Spleen (tissue), 7 donors: ENCODE measurements at regions not wholly inside any gene's neighbourhood (a gene's known extent, or its start where the extent isn't known, plus 50 kb on each side); places are given as distances from the start of the nearest gene placed in this dataset.

Experiments used
- CTCF ChIP-seq, 11 experiments: fragments of 200-600 bp in 7 of 11; fragments of 450-650 bp in 4 of 11; sonication (generic) in 4 of 11; IDR thresholded peaks in 8 of 11; conservative IDR thresholded peaks in 3 of 11; 1 replicate in 7 of 11; 2 replicates in 4 of 11; pipeline versions ENCODE4 v1.4.0 to v1.8.0; 2016 to 2021; ENCODE audit warnings: antibody characterized with exemption in 11 of 11, inconsistent platforms in 4 of 11, mild to moderate bottlenecking in 1 of 11
- POLR2A ChIP-seq, 3 donors: fragments of 450-650 bp; IDR thresholded peaks; one replicate each; pipeline ENCODE4 v1.5.1; 2017; ENCODE audit warnings: antibody characterized with exemption in 3 of 3, mild to moderate bottlenecking in 1 of 3
- POLR2AphosphoS5 ChIP-seq, 3 donors: sonication (generic); formaldehyde crosslinking; IDR thresholded peaks; one replicate each; pipeline ENCODE4 v1.5.1; 2017; ENCODE audit warnings: antibody characterized with exemption in 3 of 3
- donor health status: DM: no; HTN: no; CAD: no; lungs with moderate emphysema.
- donor health status: DM: no; HTN: no; CAD: no.
- donor health status: DM: no; HTN: no; CAD: no.

GRCh38 chr6:168225471-168225911 is 94.1 kb downstream of the DACT2 start:
- TF ChIP-seq CTCF (IDR thresholded peaks at IDR 0.05 in 8 of 11, conservative IDR thresholded peaks at IDR 0.05 in 3 of 11) (no peak), POLR2A (IDR thresholded peaks at IDR 0.05) (no peak), POLR2AphosphoS5 (IDR thresholded peaks at IDR 0.05) (no peak)
